ENCODE measurements at regions not wholly inside any gene's neighbourhood (a gene's known extent, or its start where the extent isn't known, plus 50 kb on each side); places are given as distances from the start of the nearest gene placed in this dataset.

DNA sequence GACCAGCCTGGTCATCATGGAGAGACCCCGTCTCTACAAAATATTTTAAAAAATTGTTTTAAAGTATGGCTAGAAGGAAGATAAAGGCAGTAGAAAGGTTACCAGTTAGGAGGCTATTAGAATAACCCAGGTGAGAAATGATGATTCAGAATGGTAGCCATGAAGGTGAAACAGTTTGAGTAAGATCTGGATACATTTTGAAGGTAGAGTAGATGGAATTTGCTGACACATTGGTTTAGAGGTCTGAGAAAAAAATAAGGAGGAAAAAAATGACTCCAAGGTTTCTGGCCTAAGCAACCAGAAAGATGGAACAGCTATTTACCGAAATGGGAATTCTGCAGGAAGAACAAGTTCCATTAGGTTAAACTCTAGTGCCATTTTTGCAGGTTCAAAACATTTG lies 167.9 kb upstream of the TAB2 start:
- TF ChIP-seq, protein P1, sequence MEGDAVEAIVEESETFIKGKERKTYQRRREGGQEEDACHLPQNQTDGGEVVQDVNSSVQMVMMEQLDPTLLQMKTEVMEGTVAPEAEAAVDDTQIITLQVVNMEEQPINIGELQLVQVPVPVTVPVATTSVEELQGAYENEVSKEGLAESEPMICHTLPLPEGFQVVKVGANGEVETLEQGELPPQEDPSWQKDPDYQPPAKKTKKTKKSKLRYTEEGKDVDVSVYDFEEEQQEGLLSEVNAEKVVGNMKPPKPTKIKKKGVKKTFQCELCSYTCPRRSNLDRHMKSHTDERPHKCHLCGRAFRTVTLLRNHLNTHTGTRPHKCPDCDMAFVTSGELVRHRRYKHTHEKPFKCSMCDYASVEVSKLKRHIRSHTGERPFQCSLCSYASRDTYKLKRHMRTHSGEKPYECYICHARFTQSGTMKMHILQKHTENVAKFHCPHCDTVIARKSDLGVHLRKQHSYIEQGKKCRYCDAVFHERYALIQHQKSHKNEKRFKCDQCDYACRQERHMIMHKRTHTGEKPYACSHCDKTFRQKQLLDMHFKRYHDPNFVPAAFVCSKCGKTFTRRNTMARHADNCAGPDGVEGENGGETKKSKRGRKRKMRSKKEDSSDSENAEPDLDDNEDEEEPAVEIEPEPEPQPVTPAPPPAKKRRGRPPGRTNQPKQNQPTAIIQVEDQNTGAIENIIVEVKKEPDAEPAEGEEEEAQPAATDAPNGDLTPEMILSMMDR (IDR thresholded peaks at IDR 0.05): no peak

DNA sequence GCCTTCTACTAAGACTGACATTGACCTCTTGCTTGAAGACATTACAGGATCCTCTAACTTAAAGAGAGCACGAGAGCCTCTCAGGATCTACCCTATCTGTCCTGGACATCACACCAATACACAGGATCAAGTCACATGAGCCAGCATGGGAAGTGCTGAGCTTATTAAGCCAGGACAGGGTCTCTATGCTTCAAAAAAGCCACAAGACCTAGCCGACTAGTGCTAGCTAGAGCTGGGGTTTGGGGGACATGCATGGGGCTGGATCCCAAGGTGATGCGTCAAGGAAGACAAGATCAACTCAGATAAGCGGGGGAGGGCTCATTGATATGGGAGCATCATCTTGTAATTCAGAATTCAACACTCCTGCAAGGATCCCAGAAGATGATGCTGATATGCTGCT lies 167.2 kb upstream of the TAB2 start:
- ATAC-seq: no peak
- peaks cover 0 to 39% (median 0%) of the 10 kb centered on the region in 9 donors for H3K4me1 ChIP-seq
- peaks cover 0 to 4% (median 0%) of the 10 kb centered on the region in 7 donors for H3K27me3 ChIP-seq
- H3K4me3 ChIP-seq: no peak overlapping the region
- TF ChIP-seq, protein P1 (IDR thresholded peaks at IDR 0.05): no peak
- no peak for DNase-seq
- 75 to 93% methylated on average over 4 of the region's 4 CpGs for WGBS, 2 donors
- no peaks in the 10 kb centered on the region for H3K36me3 ChIP-seq
- no peaks in the 10 kb centered on the region for H3K9me3 ChIP-seq
- no peak overlapping the region for H3K27ac ChIP-seq
- intact Hi-C loops (cut with DNase I): no loop called here

More for the DNA sequence above, 167.9 kb upstream of the TAB2 start:
- intact Hi-C loops (cut with DNase I): no loop called here
- ATAC-seq (no peak), DNase-seq (no peak)
- WGBS, 2 donors: 96 to 97% methylated on average over 2 of the region's 2 CpGs
- Histone ChIP-seq H3K4me1 (peaks cover 0 to 37% (median 0%) of the 10 kb centered on the region in 9 donors), H3K27me3 (peaks cover 0 to 4% (median 0%) of the 10 kb centered on the region in 7 donors), H3K9me3 (no peaks in the 10 kb centered on the region), H3K27ac (no peak overlapping the region), H3K4me3 (no peak overlapping the region), H3K36me3 (no peaks in the 10 kb centered on the region)

GRCh38 chr6:149150801-149151398 lies 166.6 kb upstream of the TAB2 start:
- Histone ChIP-seq H3K27ac (no peak overlapping the region), H3K9me3 (no peaks in the 10 kb centered on the region), H3K36me3 (no peaks in the 10 kb centered on the region), H3K4me3 (no peak overlapping the region), H3K27me3 (peaks cover 0 to 4% (median 0%) of the 10 kb centered on the region in 7 donors), H3K4me1 (peaks cover 0 to 39% (median 0%) of the 10 kb centered on the region in 9 donors)
- intact Hi-C loops (cut with DNase I): no loop called here
- DNase-seq (no peak), ATAC-seq (no peak)
- WGBS, 2 donors: 88 to 90% methylated on average over 3 of the region's 3 CpGs
- TF ChIP-seq, protein P1 (IDR thresholded peaks at IDR 0.05): no peak

GRCh38 chr6:149152521-149152920 lies 165.0 kb upstream of the TAB2 start:
- no peak overlapping the region for H3K4me3 ChIP-seq
- DNase-seq (no peak), ATAC-seq (no peak)
- TF ChIP-seq, protein P1 (IDR thresholded peaks at IDR 0.05): no peak
- H3K27me3 ChIP-seq: peaks cover 0 to 4% (median 0%) of the 10 kb centered on the region in 7 donors
- peaks cover 0 to 32% (median 0%) of the 10 kb centered on the region in 9 donors for H3K4me1 ChIP-seq
- intact Hi-C loops (cut with DNase I): no loop called here
- no peak overlapping the region for H3K27ac ChIP-seq
- no peaks in the 10 kb centered on the region for H3K36me3 ChIP-seq
- H3K9me3 ChIP-seq: no peaks in the 10 kb centered on the region
- 73 to 75% methylated on average over 1 of the region's 1 CpG for WGBS, 2 donors

Data from heart right ventricle (tissue), 16 donors.